ENCODE measurements at regions not wholly inside any gene's neighbourhood (a gene's known extent, or its start where the extent isn't known, plus 50 kb on each side); places are given as distances from the start of the nearest gene placed in this dataset.

DNA sequence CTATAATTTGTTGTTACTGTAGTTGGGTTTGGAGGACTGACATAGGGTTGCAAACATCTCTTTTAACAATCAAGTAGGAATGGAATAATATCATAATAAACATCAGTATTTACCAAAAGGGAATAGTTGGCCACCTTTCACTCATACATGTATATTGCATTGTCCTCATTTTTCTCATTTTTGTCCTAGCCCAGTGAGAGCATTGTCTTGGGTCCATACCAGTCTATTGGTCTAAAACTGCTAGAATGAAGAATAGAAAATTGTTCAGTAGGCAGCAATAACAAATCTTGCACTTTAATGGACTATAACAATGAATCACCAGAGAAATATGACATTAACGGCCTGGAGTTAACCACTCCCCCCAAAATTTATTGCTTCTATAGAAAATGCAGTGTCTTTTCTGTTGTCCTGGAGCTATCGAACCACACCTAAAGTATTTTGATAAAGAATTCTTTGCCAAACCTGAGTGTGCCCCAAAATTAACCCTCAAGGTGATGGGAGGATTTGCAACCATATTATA is 80.9 kb upstream of the IL33 start:
- Mint-ChIP-seq H3K27ac (ENCODE audit: unreplicated experiment) (no peak overlapping the region), H3K4me3 (ENCODE audit: unreplicated experiment) (no peak overlapping the region), H3K27me3 (ENCODE audit: low read depth, unreplicated experiment) (peaks cover 3% of the 10 kb centered on the region), H3K36me3 (ENCODE audit: low read depth, unreplicated experiment) (no peaks in the 10 kb centered on the region), H3K4me1 (ENCODE audit: low read depth, unreplicated experiment) (no peaks in the 10 kb centered on the region), H3K9me3 (ENCODE audit: unreplicated experiment) (no peaks in the 10 kb centered on the region)
- Histone ChIP-seq H3K79me2 (ENCODE audit: insufficient read depth, low read length) (no peaks in the 10 kb centered on the region), H3K27ac (ENCODE audit: low read depth, low read length) (no peak overlapping the region), H3K36me3 (ENCODE audit: insufficient read depth, low read length) (no peaks in the 10 kb centered on the region), H3K9me3 (ENCODE audit: insufficient read depth, low read depth, low read length) (no peaks in the 10 kb centered on the region), H4K20me1 (ENCODE audit: insufficient read depth, low read length) (no peaks in the 10 kb centered on the region), H2AFZ (ENCODE audit: low read depth, low read length) (no peak overlapping the region), H3K4me2 (ENCODE audit: low read length) (no peak overlapping the region), H3K4me3 (ENCODE audit: insufficient read depth, low read depth, low read length) (no peak overlapping the region), H3K27me3 (ENCODE audit: insufficient read depth, low read length) (no peaks in the 10 kb centered on the region), H3K4me1 (ENCODE audit: insufficient read depth, low read length) (no peaks in the 10 kb centered on the region), H3K9ac (ENCODE audit: low read length) (no peak overlapping the region)
- peak; percentile 16 for DNase-seq (ENCODE audit: low read depth)
- no peak for FAIRE-seq
- no peak for TF ChIP-seq CTCF (IDR thresholded peaks at IDR 0.05; ENCODE audit: insufficient read depth, low read depth, low read length)
- TF ChIP-seq EZH2 (IDR thresholded peaks at IDR 0.05; ENCODE audit: insufficient read depth, low read length) = no peak

DNA sequence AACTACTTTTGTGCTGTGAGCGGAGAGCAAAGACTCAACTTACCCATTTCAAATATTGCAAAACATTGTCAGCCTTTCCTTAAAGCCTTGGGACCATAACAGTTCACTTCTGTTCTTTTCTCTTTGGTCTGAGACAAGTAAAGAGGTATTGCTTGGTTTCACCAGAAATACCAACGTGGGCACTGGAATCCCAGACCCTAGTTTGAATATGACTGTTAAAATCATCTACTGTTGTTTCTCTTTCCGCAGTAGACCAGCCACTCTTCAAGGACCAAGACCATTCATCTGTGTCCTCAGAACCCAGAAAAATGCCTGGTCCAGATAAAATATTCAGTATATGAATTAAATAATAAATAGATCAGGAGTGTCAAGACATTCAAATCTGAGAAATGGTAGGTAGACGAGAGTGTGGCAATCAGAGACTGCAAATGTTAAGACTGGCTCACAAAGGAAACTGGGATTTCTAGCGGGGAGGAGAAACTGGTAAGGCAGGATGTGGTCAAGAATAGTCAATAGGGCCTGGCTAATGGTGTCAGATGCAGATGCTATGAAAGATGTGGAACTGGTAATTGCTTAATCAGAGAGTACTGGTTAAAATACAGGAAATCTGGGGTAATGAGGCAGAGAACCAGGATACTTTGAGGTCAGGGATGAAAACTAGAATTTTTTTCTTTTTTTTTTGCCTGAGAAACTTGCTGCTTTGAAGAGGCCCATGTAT is 82.1 kb upstream of the IL33 start:
- no peak overlapping the region for H3K4me3 Mint-ChIP-seq (ENCODE audit: unreplicated experiment)
- no peaks in the 10 kb centered on the region for H3K36me3 ChIP-seq (ENCODE audit: insufficient read depth, low read length)
- no peaks in the 10 kb centered on the region for H3K4me1 ChIP-seq (ENCODE audit: insufficient read depth, low read length)
- no peak overlapping the region for H3K4me3 ChIP-seq (ENCODE audit: insufficient read depth, low read depth, low read length)
- H4K20me1 ChIP-seq (ENCODE audit: insufficient read depth, low read length) = no peaks in the 10 kb centered on the region
- H2AFZ ChIP-seq (ENCODE audit: low read depth, low read length) = no peak overlapping the region
- no peaks in the 10 kb centered on the region for H3K79me2 ChIP-seq (ENCODE audit: insufficient read depth, low read length)
- TF ChIP-seq EZH2 (IDR thresholded peaks at IDR 0.05; ENCODE audit: insufficient read depth, low read length) (no peak), CTCF (IDR thresholded peaks at IDR 0.05; ENCODE audit: insufficient read depth, low read depth, low read length) (no peak)
- no peaks in the 10 kb centered on the region for H3K9me3 Mint-ChIP-seq (ENCODE audit: unreplicated experiment)
- peaks cover 3% of the 10 kb centered on the region for H3K27me3 Mint-ChIP-seq (ENCODE audit: low read depth, unreplicated experiment)
- H3K4me1 Mint-ChIP-seq (ENCODE audit: low read depth, unreplicated experiment) = no peaks in the 10 kb centered on the region
- no peak overlapping the region for H3K27ac ChIP-seq (ENCODE audit: low read depth, low read length)
- H3K36me3 Mint-ChIP-seq (ENCODE audit: low read depth, unreplicated experiment) = no peaks in the 10 kb centered on the region
- no peaks in the 10 kb centered on the region for H3K27me3 ChIP-seq (ENCODE audit: insufficient read depth, low read length)
- no peak overlapping the region for H3K4me2 ChIP-seq (ENCODE audit: low read length)
- H3K9ac ChIP-seq (ENCODE audit: low read length) = no peak overlapping the region
- H3K9me3 ChIP-seq (ENCODE audit: insufficient read depth, low read depth, low read length) = no peaks in the 10 kb centered on the region
- H3K27ac Mint-ChIP-seq (ENCODE audit: unreplicated experiment) = no peak overlapping the region
- DNase-seq (ENCODE audit: low read depth) = peak; percentile 73
- FAIRE-seq = no peak

GRCh38 chr9:6132650-6133049 is 83.0 kb upstream of the IL33 start:
- H3K9me3 Mint-ChIP-seq (ENCODE audit: unreplicated experiment) = no peaks in the 10 kb centered on the region
- DNase-seq (ENCODE audit: low read depth) (no peak), FAIRE-seq (no peak)
- Histone ChIP-seq H3K9me3 (ENCODE audit: insufficient read depth, low read depth, low read length) (no peaks in the 10 kb centered on the region), H3K27me3 (ENCODE audit: insufficient read depth, low read length) (no peaks in the 10 kb centered on the region), H3K4me1 (ENCODE audit: insufficient read depth, low read length) (no peaks in the 10 kb centered on the region), H3K4me2 (ENCODE audit: low read length) (no peak overlapping the region), H2AFZ (ENCODE audit: low read depth, low read length) (no peak overlapping the region), H3K27ac (ENCODE audit: low read depth, low read length) (no peak overlapping the region), H3K79me2 (ENCODE audit: insufficient read depth, low read length) (no peaks in the 10 kb centered on the region), H3K9ac (ENCODE audit: low read length) (no peak overlapping the region), H4K20me1 (ENCODE audit: insufficient read depth, low read length) (no peaks in the 10 kb centered on the region), H3K36me3 (ENCODE audit: insufficient read depth, low read length) (no peaks in the 10 kb centered on the region), H3K4me3 (ENCODE audit: insufficient read depth, low read depth, low read length) (no peak overlapping the region)
- peaks cover 3% of the 10 kb centered on the region for H3K27me3 Mint-ChIP-seq (ENCODE audit: low read depth, unreplicated experiment)
- no peaks in the 10 kb centered on the region for H3K4me1 Mint-ChIP-seq (ENCODE audit: low read depth, unreplicated experiment)
- TF ChIP-seq EZH2 (IDR thresholded peaks at IDR 0.05; ENCODE audit: insufficient read depth, low read length) (no peak), CTCF (IDR thresholded peaks at IDR 0.05; ENCODE audit: insufficient read depth, low read depth, low read length) (no peak)
- no peak overlapping the region for H3K4me3 Mint-ChIP-seq (ENCODE audit: unreplicated experiment)
- no peaks in the 10 kb centered on the region for H3K36me3 Mint-ChIP-seq (ENCODE audit: low read depth, unreplicated experiment)
- peak overlapping the region; percentile 44 for H3K27ac Mint-ChIP-seq (ENCODE audit: unreplicated experiment)
